ENCODE measurements at regions not wholly inside any gene's neighbourhood (a gene's known extent, or its start where the extent isn't known, plus 50 kb on each side); places are given as distances from the start of the nearest gene placed in this dataset.
A peak's percentile ranks its signal among the peaks of the same experiment; 100 is the strongest.

- DNase-seq (ENCODE audit: low read depth) = no peak
Observed at GRCh38 chr16:74033441-74033995, 263.1 kb upstream of the PSMD7 start.

- DNase-seq (ENCODE audit: low read depth) = no peak
Observed at GRCh38 chr16:74031551-74031950, 265.1 kb upstream of the PSMD7 start.

DNA sequence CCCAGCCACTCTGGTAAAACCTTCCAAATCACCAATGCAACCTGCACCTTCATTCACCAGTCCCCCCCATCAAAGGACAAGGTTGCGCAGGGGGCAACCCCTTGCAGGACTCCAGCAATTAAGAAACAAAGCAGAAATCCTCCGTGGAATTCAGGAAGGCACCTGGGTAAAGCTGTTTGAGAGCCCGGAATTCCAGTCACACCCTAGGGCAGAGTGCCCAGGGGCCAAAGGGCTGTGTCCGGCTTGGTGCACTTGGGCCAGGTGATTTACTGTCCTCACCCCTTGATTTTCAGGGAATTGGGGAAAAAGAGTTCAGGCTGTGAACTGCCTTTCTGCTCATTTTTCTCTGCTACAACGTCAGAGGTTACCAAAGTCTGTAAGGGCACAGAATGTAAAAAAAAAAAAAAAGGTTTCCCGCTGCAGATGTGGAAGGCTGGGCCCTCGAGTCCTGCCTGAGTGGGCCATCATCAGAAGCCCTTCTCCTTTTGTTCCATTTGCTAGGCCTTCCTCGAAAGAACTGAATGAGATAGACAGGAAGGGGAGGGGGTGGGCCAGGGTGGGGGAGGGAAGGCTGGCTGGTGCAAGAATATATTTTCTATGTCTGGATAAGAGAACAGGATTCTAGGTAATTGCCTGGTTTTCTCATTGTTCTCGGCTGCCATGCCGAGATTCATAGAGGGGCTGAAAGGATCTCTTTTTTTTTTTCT is 266.5 kb upstream of the PSMD7 start:
- no peak for DNase-seq (ENCODE audit: low read depth)

DNA sequence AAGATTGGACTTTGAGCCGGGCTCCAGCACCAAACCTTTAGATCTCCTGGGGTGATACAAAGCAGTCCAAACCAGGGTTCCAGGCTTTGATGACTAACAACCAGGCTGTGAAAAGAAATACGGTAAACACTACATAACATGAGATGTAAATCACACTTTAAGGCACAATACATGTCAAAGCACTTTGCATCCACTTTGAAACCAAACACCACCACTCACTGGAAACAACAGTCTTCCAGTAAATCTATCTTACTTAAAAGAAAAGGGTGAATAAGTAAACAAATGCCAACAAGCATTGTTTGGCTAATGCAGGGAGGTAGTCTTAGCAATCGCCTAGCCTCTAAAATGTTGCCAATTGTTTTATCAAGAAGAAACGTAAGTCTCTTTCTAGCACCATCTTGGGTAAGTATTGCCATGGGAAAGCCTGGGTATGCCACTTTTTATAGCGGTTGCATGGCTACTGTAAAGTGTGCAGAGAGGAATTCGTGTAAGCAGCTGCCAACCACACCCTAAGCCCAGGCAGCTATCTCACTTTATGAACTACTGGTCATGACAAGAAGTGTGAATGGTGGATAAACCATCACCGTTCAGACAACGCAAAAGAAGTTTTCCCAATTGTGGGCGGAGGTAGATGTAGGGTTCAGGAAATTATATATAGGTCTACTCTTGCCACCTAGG is 267.4 kb upstream of the PSMD7 start:
- no peak for DNase-seq (ENCODE audit: low read depth)

DNA sequence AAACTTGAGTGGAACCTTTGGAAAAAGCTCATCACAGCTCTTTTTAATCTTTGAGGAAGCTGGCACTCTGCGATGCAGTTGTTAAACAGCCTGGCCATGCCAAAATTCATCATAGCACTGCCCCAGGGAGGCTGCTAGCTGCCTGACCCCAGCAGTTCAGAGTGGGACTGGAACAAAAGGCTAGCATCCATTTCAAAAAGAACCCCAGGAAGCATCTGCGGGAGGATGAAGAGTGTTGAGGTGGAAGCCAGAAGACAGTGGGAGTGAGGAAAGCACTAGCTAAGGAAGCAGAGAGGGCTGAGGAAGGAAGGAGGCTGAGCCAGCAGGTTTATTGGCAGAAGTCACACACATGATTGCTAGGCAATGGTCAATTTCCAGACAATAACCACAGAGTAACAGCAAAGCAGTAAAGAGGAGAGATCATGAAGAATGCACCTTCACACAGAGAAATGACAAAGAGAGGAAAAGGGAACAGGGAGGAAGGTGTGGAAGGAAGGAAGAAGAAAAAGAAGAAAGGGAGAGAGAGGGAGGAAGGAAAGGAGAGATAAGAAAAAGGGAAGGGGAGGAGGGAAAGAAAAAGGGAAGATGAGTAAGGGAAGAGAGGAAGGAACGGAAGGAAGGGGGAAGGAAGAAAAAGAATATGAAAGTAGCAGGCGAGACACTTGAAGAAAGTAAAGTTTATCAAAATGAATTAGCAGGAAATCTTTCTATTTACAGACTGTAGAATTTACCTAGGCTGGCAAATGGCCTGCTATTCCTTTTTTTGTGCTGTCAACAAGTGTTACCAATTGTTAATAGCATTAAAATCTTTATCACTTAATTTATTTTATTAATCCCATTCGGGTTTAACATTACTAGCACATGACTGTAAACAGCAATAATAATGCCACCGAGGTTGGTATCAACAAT is 270.0 kb upstream of the PSMD7 start:
- no peak for DNase-seq (ENCODE audit: low read depth)

DNA sequence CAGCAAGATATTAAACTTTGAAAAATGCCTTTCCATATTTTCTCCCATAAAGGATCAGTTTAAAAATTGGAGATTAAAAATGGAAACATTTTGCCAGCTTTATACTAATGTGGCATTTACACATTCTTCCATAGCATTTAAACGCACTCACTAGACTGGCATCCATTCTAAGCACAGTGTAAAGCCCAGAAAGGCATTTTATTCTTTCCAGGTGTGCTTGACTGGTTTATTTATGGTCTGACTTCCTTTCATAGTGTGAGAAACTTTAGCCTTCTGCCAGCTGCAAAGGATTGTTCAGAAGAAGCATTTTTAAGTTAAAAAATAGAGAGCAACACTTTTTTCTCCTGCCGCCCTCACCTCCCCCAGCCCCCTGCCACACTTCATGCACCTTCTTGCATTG is 271.7 kb upstream of the PSMD7 start:
- no peak for DNase-seq (ENCODE audit: low read depth)

DNA sequence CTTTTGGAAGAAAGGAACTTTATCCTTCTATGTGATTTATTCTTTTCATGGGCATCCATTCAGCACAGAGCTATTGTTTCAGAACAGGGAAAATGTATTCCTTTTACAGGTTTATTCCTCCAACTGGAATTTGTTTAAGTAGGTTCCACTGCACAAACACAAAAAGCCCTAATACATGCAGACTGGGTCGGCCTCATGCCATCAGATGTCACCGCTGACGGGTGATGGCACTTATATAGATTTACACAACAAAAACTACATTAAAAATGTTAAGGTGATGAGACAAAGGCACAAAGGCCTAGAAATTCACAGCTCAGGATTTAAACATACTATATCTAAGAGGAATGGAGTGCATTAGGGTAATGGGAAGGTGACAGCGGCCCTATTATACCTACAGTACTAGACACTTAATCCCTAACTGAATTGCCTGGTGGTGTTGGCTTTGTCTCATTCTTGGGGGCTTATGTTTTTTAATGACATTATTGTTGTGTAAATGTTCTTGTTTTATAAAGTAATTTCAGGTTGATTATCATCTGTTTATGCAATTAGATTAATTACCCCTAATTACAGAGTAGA is 276.4 kb upstream of the PSMD7 start:
- DNase-seq (ENCODE audit: low read depth) = no peak

DNA sequence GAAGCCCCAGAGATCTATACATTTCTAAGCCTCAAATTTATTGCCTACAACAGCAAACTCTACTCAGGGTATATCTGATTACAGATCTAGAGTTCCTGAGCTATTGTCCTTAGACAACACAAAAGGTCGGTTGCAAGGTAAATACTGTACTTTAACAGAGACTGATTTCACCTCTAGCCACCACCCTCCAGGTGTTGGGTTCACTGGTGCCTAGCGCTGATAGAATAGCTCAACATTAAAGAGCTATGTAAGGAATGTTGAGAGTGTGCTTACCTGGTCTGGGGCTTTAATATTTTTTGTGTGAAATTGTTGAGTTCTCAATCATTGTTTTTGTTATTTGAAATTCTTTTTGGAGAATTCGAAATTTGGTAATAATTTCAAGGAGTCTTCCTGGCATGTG is 277.0 kb upstream of the PSMD7 start:
- no peak for DNase-seq (ENCODE audit: low read depth)

DNA sequence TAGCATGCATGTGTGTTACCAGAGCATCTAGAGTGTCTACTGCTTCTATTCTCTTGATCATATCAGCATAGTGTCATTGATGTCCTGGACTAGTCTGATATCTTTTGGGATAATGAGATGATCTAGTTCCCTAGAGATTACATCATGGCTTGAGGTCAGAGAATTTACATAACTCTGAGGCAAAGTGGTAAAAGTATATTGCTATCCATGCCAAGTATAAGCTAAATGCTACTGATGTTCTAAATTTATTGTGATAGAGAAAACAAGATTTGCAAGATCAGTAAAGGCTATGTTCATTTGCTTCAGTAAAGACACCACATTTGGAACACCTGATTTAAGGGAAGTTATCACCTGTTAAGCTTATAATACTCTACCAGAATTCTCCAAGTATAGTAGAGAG is 280.7 kb upstream of the PSMD7 start:
- DNase-seq (ENCODE audit: low read depth) = no peak

DNA sequence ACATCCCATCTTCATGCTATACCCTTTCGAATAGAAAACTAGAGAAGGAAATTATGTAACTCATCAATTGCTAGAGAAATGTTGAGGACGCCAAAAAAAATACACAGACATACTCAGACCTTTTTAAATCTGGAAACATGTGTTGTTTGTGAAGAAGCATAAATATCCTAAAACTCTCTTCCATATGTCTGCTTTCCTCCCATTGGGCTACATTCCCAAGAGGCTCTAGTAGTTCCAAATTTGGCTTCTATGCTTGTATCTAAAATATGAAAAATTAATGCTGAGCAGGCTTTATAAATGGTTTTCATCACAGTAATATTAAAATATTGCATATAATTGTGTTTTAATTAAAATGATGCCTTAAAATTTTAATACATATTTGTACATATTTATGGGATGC is 297.9 kb upstream of the PSMD7 start:
- no peak for DNase-seq (ENCODE audit: low read depth)

DNA sequence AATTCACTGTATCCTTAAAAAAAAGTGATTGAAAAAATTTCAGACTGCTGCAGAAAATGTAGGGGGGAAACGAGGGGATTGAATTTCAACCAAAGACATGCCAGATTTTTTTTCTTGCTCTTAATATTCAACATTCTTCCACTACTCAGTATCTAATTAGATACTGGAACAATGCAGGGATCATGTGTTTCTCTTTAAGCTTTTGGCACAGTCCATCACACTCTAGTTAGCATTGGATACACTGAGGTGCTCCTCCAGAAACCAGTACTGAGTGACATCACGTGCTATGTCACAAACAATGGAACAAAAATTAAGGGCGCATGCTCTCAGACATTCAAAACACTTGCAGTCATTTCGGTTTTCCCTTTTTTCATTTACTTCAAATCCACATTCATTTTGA is 298.6 kb upstream of the PSMD7 start:
- no peak for DNase-seq (ENCODE audit: low read depth)

- DNase-seq (ENCODE audit: low read depth) = no peak
Observed at GRCh38 chr16:73997340-73997711, 299.3 kb upstream of the PSMD7 start.

DNA sequence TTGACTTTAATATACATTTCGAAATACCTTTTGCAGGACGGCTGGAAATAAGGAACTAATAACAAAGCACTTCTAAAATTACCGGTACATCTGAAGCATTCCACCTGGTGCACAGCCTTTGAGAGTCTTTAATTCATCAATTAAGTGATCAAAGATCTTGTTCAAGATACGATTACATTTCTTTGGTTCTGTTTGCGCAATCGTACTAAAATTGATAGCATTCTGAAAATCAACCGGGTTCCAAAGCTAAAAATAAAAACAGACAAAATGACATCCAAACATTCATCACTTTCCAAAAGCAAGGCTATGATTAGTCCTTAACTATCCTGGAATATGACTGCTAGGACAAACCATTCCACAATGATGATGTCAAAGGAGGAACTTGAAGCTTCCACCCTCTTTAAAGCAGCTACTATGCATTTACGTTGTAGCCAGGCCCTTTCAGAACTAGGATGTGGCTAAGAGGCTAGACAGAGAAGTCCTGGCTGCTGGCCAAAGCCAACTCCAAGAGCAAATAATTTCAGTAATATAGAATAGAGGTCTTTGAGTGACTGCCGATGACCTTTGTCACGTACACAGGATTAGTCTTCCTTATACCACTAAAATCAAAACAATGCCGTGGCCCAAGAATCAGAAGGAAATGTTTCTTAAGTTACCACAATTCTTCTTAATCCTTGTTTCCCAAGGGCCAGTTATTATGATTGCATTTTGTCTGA is 299.8 kb upstream of the PSMD7 start:
- DNase-seq (ENCODE audit: low read depth) = no peak

- DNase-seq (ENCODE audit: low read depth) = no peak
Observed at GRCh38 chr16:73993878-73994277, 302.7 kb upstream of the PSMD7 start.

- DNase-seq (ENCODE audit: low read depth) = no peak
Observed at GRCh38 chr16:73978407-73978784, 318.2 kb upstream of the PSMD7 start.

DNA sequence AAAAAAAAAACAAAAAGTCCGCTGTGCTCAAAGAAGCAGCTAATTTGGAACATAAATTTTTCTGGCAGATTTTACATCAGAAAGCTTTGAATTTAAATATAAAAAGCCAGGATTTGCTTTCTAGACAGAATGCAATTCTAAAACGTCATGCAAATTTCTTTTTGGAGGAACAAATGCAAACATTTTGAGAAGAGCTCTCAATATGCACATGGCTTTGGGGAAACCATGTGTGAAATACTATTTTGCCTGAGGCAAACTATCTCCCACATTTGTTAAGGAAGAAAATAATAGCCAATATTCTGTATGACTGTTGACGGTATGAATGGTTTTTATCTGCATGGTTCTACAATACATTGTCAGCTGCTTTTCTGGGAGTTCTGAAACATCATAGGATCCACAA is 320.0 kb upstream of the PSMD7 start:
- DNase-seq (ENCODE audit: low read depth) = no peak

DNA sequence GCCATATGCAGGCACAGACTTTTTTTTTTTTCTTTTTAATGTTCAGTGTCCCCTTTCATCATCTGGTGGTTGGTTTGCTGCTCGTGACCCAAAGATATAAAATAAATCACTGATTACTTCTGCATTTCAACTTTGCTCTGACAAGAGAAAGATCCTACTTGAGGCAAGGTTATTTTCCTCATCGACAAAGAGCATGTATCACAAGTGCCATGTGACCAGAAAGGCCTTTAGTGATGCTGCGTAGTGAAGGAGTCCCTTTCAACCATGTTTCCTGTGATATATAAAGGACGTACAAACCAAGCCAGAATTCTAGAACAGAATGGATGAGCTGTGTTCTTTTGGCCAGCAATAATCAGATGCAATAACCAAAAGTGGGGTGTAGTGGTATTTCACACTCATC is 323.4 kb upstream of the PSMD7 start:
- DNase-seq (ENCODE audit: low read depth) = no peak

DNA sequence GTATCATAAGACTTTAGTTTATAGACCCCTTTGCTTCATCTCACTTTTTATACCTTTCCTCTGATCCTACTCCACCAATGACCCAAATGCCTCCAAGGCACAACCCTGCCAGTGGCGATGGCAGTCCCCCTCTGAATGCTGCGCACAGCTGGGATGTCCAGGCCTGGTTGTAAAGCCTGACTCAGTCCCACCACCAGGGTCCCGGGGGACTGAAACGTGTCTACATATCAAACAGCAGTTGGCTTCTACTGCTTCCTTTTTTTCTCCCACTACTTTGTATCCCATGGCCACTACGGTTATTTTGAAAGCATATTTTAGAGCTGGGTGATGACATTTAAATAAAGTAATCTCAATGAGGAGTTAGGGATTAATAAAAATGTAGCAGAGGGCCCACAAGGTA is 329.8 kb upstream of the PSMD7 start:
- DNase-seq (ENCODE audit: low read depth) = no peak

GRCh38 chr16:73965591-73965990 is 331.0 kb upstream of the PSMD7 start:
- no peak for DNase-seq (ENCODE audit: low read depth)

- peak; percentile 53 for DNase-seq (ENCODE audit: low read depth)
Observed at GRCh38 chr16:73956587-73957494, 339.8 kb upstream of the PSMD7 start.
